A549 (cell line): ENCODE measurements at regions not wholly inside any gene's neighbourhood (a gene's known extent, or its start where the extent isn't known, plus 50 kb on each side); places are given as distances from the start of the nearest gene placed in this dataset.

Experiments
- BCL3 ChIP-seq: fragments of >200 bp; sonication (Bioruptor Twin); formaldehyde crosslinking; IDR thresholded peaks from 3 replicates; pipeline ENCODE4 v1.6.1; 2016
- CHD4 ChIP-seq: fragments of 200-600 bp; sonication (generic); IDR thresholded peaks from 2 replicates; pipeline ENCODE4 v1.6.1; 2016; ENCODE audit warnings: antibody characterized with exemption, mild to moderate bottlenecking, borderline replicate concordance
- CTCF ChIP-seq: fragments of >200 bp; sonication (Bioruptor Twin); formaldehyde crosslinking; IDR thresholded peaks from 3 replicates; pipeline ENCODE4 v1.5.1; 2016
- ELK1 ChIP-seq: fragments of 150-350 bp; IDR thresholded peaks from 2 replicates; pipeline ENCODE4 v1.6.1; 2014; ENCODE audit warnings: low read depth, mild to moderate bottlenecking, low read length
- JUNB ChIP-seq: fragments of >200 bp; sonication (Bioruptor Twin); formaldehyde crosslinking; IDR thresholded peaks from 2 replicates; pipeline ENCODE4 v1.6.1; 2016
- MAX ChIP-seq: IDR thresholded peaks from 2 replicates; pipeline ENCODE4 v1.6.1; 2012
- POLR2A ChIP-seq: IDR thresholded peaks from 2 replicates; pipeline ENCODE4 v1.6.1; 2012; ENCODE audit warnings: mild to moderate bottlenecking, low read length
- RAD21 ChIP-seq, 2 experiments: fragments of >200 bp in 1 of 2; sonication (Bioruptor Twin) in 1 of 2; formaldehyde crosslinking in 1 of 2; IDR thresholded peaks in 1 of 2; conservative IDR thresholded peaks in 1 of 2; 2 replicates in 1 of 2; 3 replicates in 1 of 2; pipeline ENCODE4 v1.6.1; 2012 to 2018; ENCODE audit warnings: inconsistent platforms in 1 of 2
- TF ChIP-seq, protein P1 (sequence below): IDR thresholded peaks from 2 replicates; pipeline ENCODE4 v1.6.1; 2012

- TF ChIP-seq CTCF (peak; percentile 37), MAX (peak; percentile 81), CHD4 (no peak), ELK1 (no peak), BCL3 (no peak), POLR2A (no peak), RAD21 (conservative IDR thresholded peaks at IDR 0.05 in 1 of 2, IDR thresholded peaks at IDR 0.05 in 1 of 2) (peak; percentile 64 to 70), JUNB (peak; percentile 60)
- TF ChIP-seq, protein P1, sequence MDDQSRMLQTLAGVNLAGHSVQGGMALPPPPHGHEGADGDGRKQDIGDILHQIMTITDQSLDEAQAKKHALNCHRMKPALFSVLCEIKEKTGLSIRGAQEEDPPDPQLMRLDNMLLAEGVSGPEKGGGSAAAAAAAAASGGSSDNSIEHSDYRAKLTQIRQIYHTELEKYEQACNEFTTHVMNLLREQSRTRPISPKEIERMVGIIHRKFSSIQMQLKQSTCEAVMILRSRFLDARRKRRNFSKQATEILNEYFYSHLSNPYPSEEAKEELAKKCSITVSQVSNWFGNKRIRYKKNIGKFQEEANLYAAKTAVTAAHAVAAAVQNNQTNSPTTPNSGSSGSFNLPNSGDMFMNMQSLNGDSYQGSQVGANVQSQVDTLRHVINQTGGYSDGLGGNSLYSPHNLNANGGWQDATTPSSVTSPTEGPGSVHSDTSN, result no peak
Observed at GRCh38 chr2:150125708-150126107, 361.8 kb downstream of the RND3 start.
